NB4 (cell line): ENCODE measurements at regions not wholly inside any gene's neighbourhood (a gene's known extent, or its start where the extent isn't known, plus 50 kb on each side); places are given as distances from the start of the nearest gene placed in this dataset.

Experiments used
- POLR2A ChIP-seq: IDR thresholded peaks from 2 replicates; pipeline ENCODE4 v1.6.1; 2011; ENCODE audit warnings: mild to moderate bottlenecking; ENCODE audit not compliant: insufficient read length; ENCODE audit errors: extremely low read depth
- TF ChIP-seq, protein P1 (sequence below): IDR thresholded peaks from 2 replicates; pipeline ENCODE4 v1.6.1; 2011; ENCODE audit warnings: low read depth, low read length

DNA sequence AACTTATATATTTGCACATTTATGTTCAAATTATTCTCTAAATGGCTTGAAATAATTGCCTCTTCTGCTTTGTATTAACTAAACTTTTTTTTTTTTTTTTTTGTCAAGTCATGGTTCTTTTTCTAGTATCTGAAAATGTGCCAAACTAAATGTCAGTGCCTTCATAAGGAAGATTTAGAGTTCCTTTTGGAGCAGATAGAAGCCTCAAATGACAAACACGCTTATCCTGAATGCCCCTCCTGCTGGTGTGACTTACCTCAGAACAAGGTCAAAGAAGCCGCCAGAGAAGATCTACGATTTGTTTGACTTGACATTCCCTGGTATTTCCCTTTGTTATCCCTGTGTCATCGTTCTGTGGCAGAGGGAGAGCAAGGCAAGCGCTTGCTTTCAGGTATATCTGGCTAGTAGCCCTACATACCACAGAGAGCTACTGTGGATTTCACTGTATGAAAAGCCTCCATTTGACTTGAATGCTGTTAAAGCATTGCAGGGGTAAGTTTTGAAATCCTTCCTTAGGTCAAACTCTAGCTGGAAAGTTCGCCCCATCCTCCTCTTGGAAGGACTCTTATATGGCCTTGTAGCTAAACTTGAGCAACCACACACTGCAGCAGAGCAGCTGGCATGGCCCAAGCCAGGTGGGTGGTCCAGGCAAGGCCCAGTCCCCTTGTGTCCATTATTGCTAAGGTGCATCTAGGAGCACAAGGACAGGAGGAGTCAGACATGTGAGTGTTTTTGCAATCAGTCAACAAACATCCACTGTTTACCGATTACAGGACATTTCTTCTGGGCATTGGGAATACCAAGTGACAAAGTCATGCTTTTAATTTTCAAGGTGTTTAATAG, 285.4 kb upstream of the USP25 start:
- TF ChIP-seq, protein P1, sequence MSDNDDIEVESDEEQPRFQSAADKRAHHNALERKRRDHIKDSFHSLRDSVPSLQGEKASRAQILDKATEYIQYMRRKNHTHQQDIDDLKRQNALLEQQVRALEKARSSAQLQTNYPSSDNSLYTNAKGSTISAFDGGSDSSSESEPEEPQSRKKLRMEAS: no peak
- TF ChIP-seq POLR2A: no peak
